ENCODE measurements at regions not wholly inside any gene's neighbourhood (a gene's known extent, or its start where the extent isn't known, plus 50 kb on each side); places are given as distances from the start of the nearest gene placed in this dataset.
A peak's percentile ranks its signal among the peaks of the same experiment; 100 is the strongest.
"Not testable (repeated sequence)": the region's sequence is repeated elsewhere in the genome, so short reads cannot be mapped to it uniquely, and the experiment has no call there.

DNA sequence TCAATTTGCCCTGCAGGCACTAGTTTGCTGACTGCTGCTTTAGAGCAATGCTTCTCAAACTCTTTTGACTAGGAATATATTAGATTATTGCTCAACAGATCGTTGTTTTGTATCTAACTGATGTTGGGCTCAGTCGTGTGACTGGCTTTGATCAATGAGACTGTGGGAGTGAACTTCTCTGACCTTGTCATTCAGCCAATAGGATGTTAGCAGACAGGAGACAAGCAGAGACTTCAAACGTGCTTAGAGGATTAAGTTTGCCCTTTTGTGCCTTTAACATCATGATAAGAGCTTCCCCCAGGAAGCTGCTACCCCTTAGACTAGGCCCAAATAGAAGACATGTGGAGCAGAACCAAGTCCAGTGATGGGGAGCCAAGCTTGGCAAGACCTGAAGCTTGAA, 76.7 kb upstream of the ELK3 start:
- Histone ChIP-seq H3K27ac (ENCODE audit: insufficient read depth, low read length) (no peak overlapping the region), H3K36me3 (ENCODE audit: control insufficient read depth, insufficient read depth, low read length) (no peaks in the 10 kb centered on the region), H3K9ac (ENCODE audit: insufficient read depth, low read length) (no peak overlapping the region), H3K79me2 (ENCODE audit: control insufficient read depth, insufficient read depth, low read length) (no peaks in the 10 kb centered on the region), H3K27me3 (ENCODE audit: control insufficient read depth, insufficient read depth, low read length) (peaks cover 3% of the 10 kb centered on the region), H3K4me3 (replicated peaks in 1 of 4; ENCODE audit: control extremely low read depth in 1 of 4, insufficient read depth in 1 of 4, low read depth in 3 of 4, low read length in 4 of 4) (no peak overlapping the region), H3K4me1 (ENCODE audit: control insufficient read depth, extremely low read depth, insufficient read depth, low read length) (no peaks in the 10 kb centered on the region), H4K20me1 (ENCODE audit: control insufficient read depth, extremely low read depth, insufficient read depth, low read length) (no peaks in the 10 kb centered on the region), H2AFZ (ENCODE audit: low read length) (no peak overlapping the region), H3K4me2 (ENCODE audit: extremely low read depth, insufficient read depth, low read length) (no peak overlapping the region), H3K9me3 (ENCODE audit: control insufficient read depth, insufficient read depth, low read depth, low read length) (no peaks in the 10 kb centered on the region)
- no peak for TF ChIP-seq EZH2 (IDR thresholded peaks at IDR 0.05; ENCODE audit: low read length, missing control alignments)
- TF ChIP-seq, protein P1, sequence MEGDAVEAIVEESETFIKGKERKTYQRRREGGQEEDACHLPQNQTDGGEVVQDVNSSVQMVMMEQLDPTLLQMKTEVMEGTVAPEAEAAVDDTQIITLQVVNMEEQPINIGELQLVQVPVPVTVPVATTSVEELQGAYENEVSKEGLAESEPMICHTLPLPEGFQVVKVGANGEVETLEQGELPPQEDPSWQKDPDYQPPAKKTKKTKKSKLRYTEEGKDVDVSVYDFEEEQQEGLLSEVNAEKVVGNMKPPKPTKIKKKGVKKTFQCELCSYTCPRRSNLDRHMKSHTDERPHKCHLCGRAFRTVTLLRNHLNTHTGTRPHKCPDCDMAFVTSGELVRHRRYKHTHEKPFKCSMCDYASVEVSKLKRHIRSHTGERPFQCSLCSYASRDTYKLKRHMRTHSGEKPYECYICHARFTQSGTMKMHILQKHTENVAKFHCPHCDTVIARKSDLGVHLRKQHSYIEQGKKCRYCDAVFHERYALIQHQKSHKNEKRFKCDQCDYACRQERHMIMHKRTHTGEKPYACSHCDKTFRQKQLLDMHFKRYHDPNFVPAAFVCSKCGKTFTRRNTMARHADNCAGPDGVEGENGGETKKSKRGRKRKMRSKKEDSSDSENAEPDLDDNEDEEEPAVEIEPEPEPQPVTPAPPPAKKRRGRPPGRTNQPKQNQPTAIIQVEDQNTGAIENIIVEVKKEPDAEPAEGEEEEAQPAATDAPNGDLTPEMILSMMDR (conservative IDR thresholded peaks at IDR 0.05 in 1 of 2, IDR thresholded peaks at IDR 0.05 in 1 of 2; ENCODE audit: low read depth in 1 of 2, low read length in 2 of 2) = no peak
- DNase-seq (ENCODE audit: low read depth in 2 of 2) = no peak

DNA sequence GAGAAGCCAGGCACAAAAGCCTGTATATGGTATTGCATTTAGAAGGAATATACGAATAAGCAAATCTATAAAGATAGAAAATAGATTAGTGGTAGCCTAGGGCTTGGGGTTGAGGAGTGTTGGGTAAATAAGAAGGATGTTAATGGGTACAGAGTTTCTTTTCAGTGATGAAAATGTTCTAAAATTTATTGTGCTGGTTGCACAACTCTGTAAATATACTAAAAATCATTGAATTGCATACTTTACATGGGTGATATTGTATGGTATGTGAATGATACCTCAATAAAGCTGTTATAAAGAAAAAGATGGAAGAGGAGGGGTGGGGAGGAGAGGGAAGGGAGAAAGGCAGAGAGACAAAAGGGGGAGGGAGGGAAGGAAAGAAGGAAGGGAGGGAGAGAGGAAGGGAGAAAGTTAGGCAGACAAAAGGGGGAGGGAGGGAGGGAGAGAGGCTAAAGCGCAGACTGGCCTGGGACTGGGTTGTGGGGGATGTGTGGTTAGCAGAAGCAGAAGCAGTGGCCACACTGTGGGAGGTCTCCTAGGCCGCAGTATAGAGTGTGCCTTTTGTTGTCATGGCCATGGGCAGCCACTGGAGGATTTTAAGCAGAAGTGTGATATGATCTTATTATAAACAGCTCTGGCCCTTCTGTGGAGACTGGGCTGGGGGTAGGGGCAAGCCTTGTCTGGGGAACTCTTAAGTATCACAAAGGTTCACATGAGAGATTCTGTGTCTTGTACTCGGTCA, 73.6 kb upstream of the ELK3 start:
- Histone ChIP-seq H3K27ac (ENCODE audit: insufficient read depth, low read length) (no peak overlapping the region), H3K4me1 (ENCODE audit: control insufficient read depth, extremely low read depth, insufficient read depth, low read length) (no peaks in the 10 kb centered on the region), H3K4me2 (ENCODE audit: extremely low read depth, insufficient read depth, low read length) (no peak overlapping the region), H3K36me3 (ENCODE audit: control insufficient read depth, insufficient read depth, low read length) (no peaks in the 10 kb centered on the region), H4K20me1 (ENCODE audit: control insufficient read depth, extremely low read depth, insufficient read depth, low read length) (no peaks in the 10 kb centered on the region), H3K9me3 (ENCODE audit: control insufficient read depth, insufficient read depth, low read depth, low read length) (no peaks in the 10 kb centered on the region), H3K9ac (ENCODE audit: insufficient read depth, low read length) (no peak overlapping the region), H3K4me3 (replicated peaks in 1 of 4; ENCODE audit: control extremely low read depth in 1 of 4, insufficient read depth in 1 of 4, low read depth in 3 of 4, low read length in 4 of 4) (no peak overlapping the region), H2AFZ (ENCODE audit: low read length) (no peak overlapping the region), H3K79me2 (ENCODE audit: control insufficient read depth, insufficient read depth, low read length) (no peaks in the 10 kb centered on the region), H3K27me3 (ENCODE audit: control insufficient read depth, insufficient read depth, low read length) (no peaks in the 10 kb centered on the region)
- peak; percentile 7 to 26 for DNase-seq (ENCODE audit: low read depth in 2 of 2)
- no peak for TF ChIP-seq EZH2 (IDR thresholded peaks at IDR 0.05; ENCODE audit: low read length, missing control alignments)
- TF ChIP-seq, protein P1 (conservative IDR thresholded peaks at IDR 0.05 in 1 of 2, IDR thresholded peaks at IDR 0.05 in 1 of 2; ENCODE audit: low read depth in 1 of 2, low read length in 2 of 2) = no peak

DNA sequence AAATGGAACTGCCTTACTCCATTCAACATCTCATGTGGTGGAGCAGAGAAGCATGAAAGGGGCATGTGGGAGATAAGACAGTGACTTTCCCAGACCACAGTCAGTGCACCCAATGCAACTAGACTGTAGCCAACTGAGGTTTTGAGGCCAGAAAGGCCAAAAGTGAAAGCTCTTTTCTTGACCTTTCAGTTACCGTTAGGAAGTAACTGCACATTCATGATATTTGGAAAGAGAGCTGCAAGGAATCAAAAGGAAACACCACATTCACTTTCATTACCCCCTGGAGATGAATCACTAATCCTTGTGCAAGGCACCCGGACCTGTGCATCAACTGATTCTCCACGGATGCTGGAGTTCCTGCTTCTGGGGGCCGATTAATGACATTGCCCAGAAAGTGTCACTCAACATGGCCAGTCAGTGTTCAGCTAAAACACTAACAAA, 72.9 kb upstream of the ELK3 start:
- H3K9me3 ChIP-seq (ENCODE audit: control insufficient read depth, insufficient read depth, low read depth, low read length) = no peaks in the 10 kb centered on the region
- H3K4me3 ChIP-seq (replicated peaks in 1 of 4; ENCODE audit: control extremely low read depth in 1 of 4, insufficient read depth in 1 of 4, low read depth in 3 of 4, low read length in 4 of 4) = no peak overlapping the region
- no peaks in the 10 kb centered on the region for H3K4me1 ChIP-seq (ENCODE audit: control insufficient read depth, extremely low read depth, insufficient read depth, low read length)
- no peak for TF ChIP-seq EZH2 (IDR thresholded peaks at IDR 0.05; ENCODE audit: low read length, missing control alignments)
- TF ChIP-seq, protein P1 (conservative IDR thresholded peaks at IDR 0.05 in 1 of 2, IDR thresholded peaks at IDR 0.05 in 1 of 2; ENCODE audit: low read depth in 1 of 2, low read length in 2 of 2) = no peak
- no peak overlapping the region for H2AFZ ChIP-seq (ENCODE audit: low read length)
- no peaks in the 10 kb centered on the region for H3K79me2 ChIP-seq (ENCODE audit: control insufficient read depth, insufficient read depth, low read length)
- H3K27ac ChIP-seq (ENCODE audit: insufficient read depth, low read length) = no peak overlapping the region
- H3K4me2 ChIP-seq (ENCODE audit: extremely low read depth, insufficient read depth, low read length) = no peak overlapping the region
- no peaks in the 10 kb centered on the region for H3K27me3 ChIP-seq (ENCODE audit: control insufficient read depth, insufficient read depth, low read length)
- H4K20me1 ChIP-seq (ENCODE audit: control insufficient read depth, extremely low read depth, insufficient read depth, low read length) = no peaks in the 10 kb centered on the region
- no peaks in the 10 kb centered on the region for H3K36me3 ChIP-seq (ENCODE audit: control insufficient read depth, insufficient read depth, low read length)
- peak; percentile 18 to 20 for DNase-seq (ENCODE audit: low read depth in 2 of 2)
- no peak overlapping the region for H3K9ac ChIP-seq (ENCODE audit: insufficient read depth, low read length)

DNA sequence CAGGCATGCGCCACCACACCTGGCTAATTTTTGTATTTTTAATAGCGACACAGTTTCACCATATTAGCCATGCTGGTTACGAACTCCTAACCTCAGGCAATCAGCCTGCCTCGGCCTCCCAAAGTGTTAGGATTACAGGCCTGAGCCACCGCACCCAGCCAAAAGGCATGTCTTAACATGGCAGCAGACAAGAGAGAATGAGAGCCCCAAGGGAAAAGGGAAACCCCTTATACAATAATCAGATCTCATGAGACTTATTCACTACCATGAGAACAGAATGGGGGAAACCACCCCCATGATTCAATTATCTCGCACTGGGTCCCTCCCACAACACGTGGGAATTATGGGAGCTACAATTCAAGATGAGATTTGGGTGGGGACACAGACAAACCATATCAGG, 65.9 kb upstream of the ELK3 start:
- H3K9me3 ChIP-seq (ENCODE audit: control insufficient read depth, insufficient read depth, low read depth, low read length); H3K9ac ChIP-seq (ENCODE audit: insufficient read depth, low read length); H3K79me2 ChIP-seq (ENCODE audit: control insufficient read depth, insufficient read depth, low read length); H3K4me3 ChIP-seq (replicated peaks in 1 of 4; ENCODE audit: control extremely low read depth in 1 of 4, insufficient read depth in 1 of 4, low read depth in 3 of 4, low read length in 4 of 4); DNase-seq (ENCODE audit: low read depth in 2 of 2); H3K27ac ChIP-seq (ENCODE audit: insufficient read depth, low read length); H3K4me1 ChIP-seq (ENCODE audit: control insufficient read depth, extremely low read depth, insufficient read depth, low read length); H3K4me2 ChIP-seq (ENCODE audit: extremely low read depth, insufficient read depth, low read length); H4K20me1 ChIP-seq (ENCODE audit: control insufficient read depth, extremely low read depth, insufficient read depth, low read length); H2AFZ ChIP-seq (ENCODE audit: low read length); H3K36me3 ChIP-seq (ENCODE audit: control insufficient read depth, insufficient read depth, low read length): not testable (repeated sequence)
- peaks cover 10% of the 10 kb centered on the region for H3K27me3 ChIP-seq (ENCODE audit: control insufficient read depth, insufficient read depth, low read length)
